ENCODE measurements at regions not wholly inside any gene's neighbourhood (a gene's known extent, or its start where the extent isn't known, plus 50 kb on each side); places are given as distances from the start of the nearest gene placed in this dataset.
"Not testable (repeated sequence)": the region's sequence is repeated elsewhere in the genome, so short reads cannot be mapped to it uniquely, and the experiment has no call there.

DNA sequence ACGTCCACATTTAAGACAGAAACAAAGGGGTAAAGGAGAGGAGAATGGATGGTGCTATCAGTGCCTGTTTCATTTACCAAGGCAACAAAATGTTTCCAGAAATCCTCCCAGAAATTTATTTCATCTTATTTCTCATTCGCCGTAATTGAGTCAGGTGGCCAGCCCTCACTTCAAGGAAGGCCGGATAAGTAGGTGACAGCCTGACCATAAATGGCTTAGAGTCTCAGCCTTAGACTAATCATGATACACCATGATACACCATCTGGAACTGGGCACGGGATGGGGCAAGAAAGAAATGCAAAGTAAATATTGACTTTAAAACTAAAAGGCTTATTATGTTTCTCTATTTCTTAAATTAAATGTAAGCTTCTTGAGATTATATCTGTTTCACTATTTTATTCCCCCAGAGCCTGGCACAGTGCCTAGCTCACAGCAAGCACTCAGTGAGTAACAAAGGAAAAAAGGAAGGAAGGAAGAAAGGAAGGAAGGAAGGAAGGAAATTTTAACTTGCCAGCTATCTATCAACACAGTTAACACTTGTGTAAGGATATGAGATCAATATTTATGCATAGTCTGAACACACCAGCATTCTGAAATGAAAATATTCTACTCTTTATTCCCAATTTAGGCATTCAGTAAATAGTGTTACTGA, 106.1 kb upstream of the FSCB start:
- H3K27me3 ChIP-seq (ENCODE audit: control insufficient read depth, insufficient read depth, low read length), result no peaks in the 10 kb centered on the region
- H3K27ac ChIP-seq (ENCODE audit: low read depth, low read length), result no peak overlapping the region
- H3K9me3 ChIP-seq (ENCODE audit: control insufficient read depth, insufficient read depth, low read depth, low read length), result no peaks in the 10 kb centered on the region
- no peaks in the 10 kb centered on the region for H3K36me3 ChIP-seq (ENCODE audit: control insufficient read depth, insufficient read depth, low read length)
- no peak overlapping the region for H3K9ac ChIP-seq (ENCODE audit: low read length)
- no peak overlapping the region for H3K4me3 ChIP-seq (ENCODE audit: low read depth, low read length)
- H3K4me1 ChIP-seq (ENCODE audit: control insufficient read depth, insufficient read depth, low read length), result no peaks in the 10 kb centered on the region; the same call in 1 of the 2 replicates

GRCh38 chr14:44612002-44612401, 104.9 kb upstream of the FSCB start:
- no peaks in the 10 kb centered on the region for H3K27me3 ChIP-seq (ENCODE audit: control insufficient read depth, insufficient read depth, low read length)
- no peaks in the 10 kb centered on the region for H3K36me3 ChIP-seq (ENCODE audit: control insufficient read depth, insufficient read depth, low read length)
- H3K4me1 ChIP-seq (ENCODE audit: control insufficient read depth, insufficient read depth, low read length), result no peaks in the 10 kb centered on the region; the same call in 1 of the 2 replicates
- H3K9me3 ChIP-seq (ENCODE audit: control insufficient read depth, insufficient read depth, low read depth, low read length), result no peaks in the 10 kb centered on the region
- no peak overlapping the region for H3K4me3 ChIP-seq (ENCODE audit: low read depth, low read length)
- no peak overlapping the region for H3K27ac ChIP-seq (ENCODE audit: low read depth, low read length)
- no peak overlapping the region for H3K9ac ChIP-seq (ENCODE audit: low read length)

DNA sequence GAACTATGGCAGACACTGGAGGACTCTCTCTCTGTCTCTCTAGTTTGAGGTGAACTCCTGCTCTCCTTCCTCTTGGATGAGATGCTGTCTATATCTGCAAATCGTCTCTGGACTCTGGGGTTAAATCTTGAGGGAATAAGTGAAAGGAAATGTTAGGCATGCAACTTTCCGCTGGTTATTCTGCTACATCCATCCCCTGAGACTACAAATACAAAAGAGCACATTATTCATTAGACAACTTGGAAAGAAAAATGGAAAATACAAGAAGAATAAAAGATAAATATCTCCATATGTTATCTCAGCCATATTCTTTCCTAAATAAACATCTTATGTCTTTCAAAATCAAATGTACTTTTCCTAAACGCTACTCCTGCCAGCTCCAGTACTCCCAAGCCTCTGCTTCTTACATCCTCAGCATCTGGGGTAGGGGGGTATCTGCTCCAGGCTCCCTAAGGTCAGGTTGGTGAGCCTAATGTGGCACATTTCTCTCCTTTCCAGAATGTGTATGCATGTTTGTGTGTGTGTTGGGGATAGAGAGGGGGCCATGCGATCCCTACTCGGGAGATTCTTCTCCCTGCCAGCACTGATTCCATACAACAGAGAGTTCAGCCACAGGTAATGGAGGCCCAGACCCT, 102.9 kb upstream of the FSCB start:
- Histone ChIP-seq H3K4me1 (ENCODE audit: control insufficient read depth, insufficient read depth, low read length) (no peaks in the 10 kb centered on the region), H3K36me3 (ENCODE audit: control insufficient read depth, insufficient read depth, low read length) (no peaks in the 10 kb centered on the region), H3K9ac (ENCODE audit: low read length) (no peak overlapping the region), H3K9me3 (ENCODE audit: control insufficient read depth, insufficient read depth, low read depth, low read length) (no peaks in the 10 kb centered on the region), H3K27me3 (ENCODE audit: control insufficient read depth, insufficient read depth, low read length) (no peaks in the 10 kb centered on the region), H3K4me3 (ENCODE audit: low read depth, low read length) (no peak overlapping the region), H3K27ac (ENCODE audit: low read depth, low read length) (no peak overlapping the region)

DNA sequence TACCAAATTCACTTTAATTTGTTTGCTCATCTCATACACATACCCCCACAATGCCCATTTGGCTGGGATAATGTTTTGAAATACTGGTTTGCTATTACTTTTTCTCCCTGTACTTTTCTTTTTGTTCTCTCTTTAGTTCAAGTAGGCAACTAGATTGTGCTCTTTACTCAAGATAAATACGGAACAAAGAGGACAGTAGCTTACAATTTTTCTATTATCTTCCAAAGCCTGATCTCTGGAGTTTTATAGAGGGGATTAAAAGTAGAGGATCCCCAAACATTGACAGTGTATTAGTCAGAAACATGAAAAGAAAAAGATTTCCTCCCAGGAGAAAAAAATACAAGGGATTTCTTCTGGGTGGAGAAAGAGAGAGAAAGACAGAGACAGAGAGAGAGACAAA, 102.1 kb upstream of the FSCB start:
- H3K27ac ChIP-seq (ENCODE audit: low read depth, low read length), result no peak overlapping the region
- no peak overlapping the region for H3K9ac ChIP-seq (ENCODE audit: low read length)
- H3K36me3 ChIP-seq (ENCODE audit: control insufficient read depth, insufficient read depth, low read length), result no peaks in the 10 kb centered on the region
- H3K27me3 ChIP-seq (ENCODE audit: control insufficient read depth, insufficient read depth, low read length), result no peaks in the 10 kb centered on the region
- no peak overlapping the region for H3K4me3 ChIP-seq (ENCODE audit: low read depth, low read length)
- H3K4me1 ChIP-seq (ENCODE audit: control insufficient read depth, insufficient read depth, low read length), result no peaks in the 10 kb centered on the region
- no peaks in the 10 kb centered on the region for H3K9me3 ChIP-seq (ENCODE audit: control insufficient read depth, insufficient read depth, low read depth, low read length)

- H3K36me3 ChIP-seq (ENCODE audit: control insufficient read depth, insufficient read depth, low read length), result no peaks in the 10 kb centered on the region
- no peak overlapping the region for H3K9ac ChIP-seq (ENCODE audit: low read length)
- no peak overlapping the region for H3K4me3 ChIP-seq (ENCODE audit: low read depth, low read length)
- H3K9me3 ChIP-seq (ENCODE audit: control insufficient read depth, insufficient read depth, low read depth, low read length), result no peaks in the 10 kb centered on the region
- H3K27ac ChIP-seq (ENCODE audit: low read depth, low read length), result no peak overlapping the region
- H3K27me3 ChIP-seq (ENCODE audit: control insufficient read depth, insufficient read depth, low read length), result no peaks in the 10 kb centered on the region
- H3K4me1 ChIP-seq (ENCODE audit: control insufficient read depth, insufficient read depth, low read length), result 0 out of 2 replicates have a peak, but pooled peaks cover 3% of the 10 kb centered on the region
Measured at GRCh38 chr14:44607701-44608100, 100.6 kb upstream of the FSCB start.

- Histone ChIP-seq H3K9ac (ENCODE audit: low read length) (no peak overlapping the region), H3K9me3 (ENCODE audit: control insufficient read depth, insufficient read depth, low read depth, low read length) (0 out of 2 replicates have a peak, but pooled peaks cover 4% of the 10 kb centered on the region), H3K27ac (ENCODE audit: low read depth, low read length) (no peak overlapping the region), H3K36me3 (ENCODE audit: control insufficient read depth, insufficient read depth, low read length) (no peaks in the 10 kb centered on the region), H3K27me3 (ENCODE audit: control insufficient read depth, insufficient read depth, low read length) (no peaks in the 10 kb centered on the region), H3K4me3 (ENCODE audit: low read depth, low read length) (no peak overlapping the region), H3K4me1 (ENCODE audit: control insufficient read depth, insufficient read depth, low read length) (0 out of 2 replicates have a peak, but pooled peaks cover 3% of the 10 kb centered on the region)
Measured at GRCh38 chr14:44606576-44606975, 99.5 kb upstream of the FSCB start.

GRCh38 chr14:44601266-44601665, 94.2 kb upstream of the FSCB start:
- H3K9me3 ChIP-seq (ENCODE audit: control insufficient read depth, insufficient read depth, low read depth, low read length); H3K36me3 ChIP-seq (ENCODE audit: control insufficient read depth, insufficient read depth, low read length): not testable (repeated sequence)

DNA sequence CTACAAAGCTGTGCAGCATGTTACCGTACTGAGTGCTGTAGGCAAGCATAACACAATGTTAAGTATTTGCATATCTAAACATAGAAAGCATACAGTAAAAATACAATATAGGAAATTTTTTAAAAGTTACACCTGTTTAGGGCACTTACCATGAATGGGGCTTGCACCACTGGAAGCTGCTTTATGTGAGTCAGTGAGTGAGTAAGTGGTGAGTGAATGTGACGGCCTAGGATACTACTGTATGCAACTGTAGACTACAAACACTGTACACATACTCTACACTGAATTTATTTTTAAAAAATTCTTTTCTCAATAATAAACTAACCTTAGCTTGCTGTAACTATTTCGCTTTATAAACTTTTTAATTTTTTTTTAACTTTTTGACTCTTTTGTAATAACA, 82.1 kb upstream of the FSCB start:
- Histone ChIP-seq H3K36me3 (ENCODE audit: control insufficient read depth, insufficient read depth, low read length) (no peaks in the 10 kb centered on the region), H3K4me3 (ENCODE audit: low read depth, low read length) (no peak overlapping the region), H3K9me3 (ENCODE audit: control insufficient read depth, insufficient read depth, low read depth, low read length) (no peaks in the 10 kb centered on the region), H3K9ac (ENCODE audit: low read length) (no peak overlapping the region), H3K27me3 (ENCODE audit: control insufficient read depth, insufficient read depth, low read length) (no peaks in the 10 kb centered on the region), H3K27ac (ENCODE audit: low read depth, low read length) (no peak overlapping the region), H3K4me1 (ENCODE audit: control insufficient read depth, insufficient read depth, low read length) (no peaks in the 10 kb centered on the region)

More at GRCh38 chr14:44601266-44601665, 94.2 kb upstream of the FSCB start:
- not testable (repeated sequence) for H3K27me3 ChIP-seq (ENCODE audit: control insufficient read depth, insufficient read depth, low read length); H3K4me3 ChIP-seq (ENCODE audit: low read depth, low read length); H3K9ac ChIP-seq (ENCODE audit: low read length); H3K4me1 ChIP-seq (ENCODE audit: control insufficient read depth, insufficient read depth, low read length); H3K27ac ChIP-seq (ENCODE audit: low read depth, low read length)

DNA sequence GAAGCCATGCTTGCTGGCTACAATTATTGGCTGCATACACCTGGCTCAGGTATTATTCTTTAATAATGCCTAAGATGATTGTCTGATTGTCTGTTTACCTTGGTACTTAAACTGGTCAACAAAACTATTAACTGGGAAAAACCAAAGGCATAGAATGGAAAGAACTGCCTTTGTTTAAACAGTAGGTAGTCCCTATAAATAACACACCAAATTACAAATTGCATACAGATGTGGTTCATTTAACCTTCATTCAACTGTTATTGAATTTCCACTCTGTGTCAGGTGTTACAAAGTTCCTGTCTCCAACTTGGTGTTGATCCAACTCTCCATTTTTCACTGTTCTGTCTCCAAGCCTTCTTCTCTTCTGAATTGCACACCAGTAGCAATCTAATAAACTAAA, 79.8 kb upstream of the FSCB start:
- H3K4me3 ChIP-seq (ENCODE audit: low read depth, low read length), result no peak overlapping the region
- no peak overlapping the region for H3K9ac ChIP-seq (ENCODE audit: low read length)
- no peak overlapping the region for H3K27ac ChIP-seq (ENCODE audit: low read depth, low read length)
- H3K36me3 ChIP-seq (ENCODE audit: control insufficient read depth, insufficient read depth, low read length), result no peaks in the 10 kb centered on the region
- no peaks in the 10 kb centered on the region for H3K27me3 ChIP-seq (ENCODE audit: control insufficient read depth, insufficient read depth, low read length)
- H3K9me3 ChIP-seq (ENCODE audit: control insufficient read depth, insufficient read depth, low read depth, low read length), result no peaks in the 10 kb centered on the region
- no peaks in the 10 kb centered on the region for H3K4me1 ChIP-seq (ENCODE audit: control insufficient read depth, insufficient read depth, low read length)

DNA sequence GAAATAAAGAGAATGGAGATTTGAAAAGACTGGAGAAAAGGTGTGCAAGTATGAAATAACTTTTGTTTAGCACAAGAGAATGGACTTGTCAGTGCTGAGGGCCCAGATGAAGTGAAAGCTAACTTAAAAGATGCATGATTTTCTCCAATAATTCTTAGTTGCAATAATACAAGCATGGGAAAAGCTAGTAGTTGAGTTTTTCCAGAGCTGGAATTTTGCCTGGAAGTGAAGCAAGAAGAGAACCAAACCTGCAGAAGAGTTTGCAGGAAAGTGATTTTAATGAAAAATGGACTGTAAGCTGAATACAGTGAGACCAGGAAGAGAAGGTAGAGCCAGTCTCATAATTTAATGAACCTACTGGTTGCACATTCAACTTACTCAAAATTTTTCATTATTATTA, 69.3 kb upstream of the FSCB start:
- Histone ChIP-seq H3K9ac (ENCODE audit: low read length) (no peak overlapping the region), H3K36me3 (ENCODE audit: control insufficient read depth, insufficient read depth, low read length) (no peaks in the 10 kb centered on the region), H3K9me3 (ENCODE audit: control insufficient read depth, insufficient read depth, low read depth, low read length) (peaks cover 2% of the 10 kb centered on the region; the same call in 1 of the 2 replicates), H3K4me1 (ENCODE audit: control insufficient read depth, insufficient read depth, low read length) (no peaks in the 10 kb centered on the region), H3K4me3 (ENCODE audit: low read depth, low read length) (no peak overlapping the region), H3K27me3 (ENCODE audit: control insufficient read depth, insufficient read depth, low read length) (no peaks in the 10 kb centered on the region), H3K27ac (ENCODE audit: low read depth, low read length) (no peak overlapping the region)

DNA sequence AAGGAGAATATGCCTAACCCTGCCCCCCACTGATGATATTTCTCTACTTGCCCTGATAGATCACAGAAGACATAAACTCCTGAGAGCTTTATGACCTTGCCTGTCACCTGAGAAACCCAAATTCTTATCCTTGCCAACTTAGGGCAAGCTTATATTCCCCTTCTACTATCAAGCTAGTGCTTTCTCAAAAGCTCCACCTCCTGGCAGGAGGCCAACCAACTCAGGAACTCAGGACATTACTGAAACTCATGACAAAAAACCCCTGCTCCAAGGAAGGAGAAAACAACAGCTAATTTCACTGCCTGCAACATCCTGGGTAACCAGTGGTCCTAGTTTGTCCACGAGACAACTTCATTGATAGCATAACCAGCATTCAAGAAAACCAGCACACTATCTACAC, 60.9 kb upstream of the FSCB start:
- Histone ChIP-seq H3K27me3 (ENCODE audit: control insufficient read depth, insufficient read depth, low read length) (no peaks in the 10 kb centered on the region), H3K36me3 (ENCODE audit: control insufficient read depth, insufficient read depth, low read length) (no peaks in the 10 kb centered on the region), H3K9me3 (ENCODE audit: control insufficient read depth, insufficient read depth, low read depth, low read length) (peaks cover 2% of the 10 kb centered on the region; the same call in 1 of the 2 replicates), H3K4me3 (ENCODE audit: low read depth, low read length) (no peak overlapping the region), H3K9ac (ENCODE audit: low read length) (no peak overlapping the region), H3K4me1 (ENCODE audit: control insufficient read depth, insufficient read depth, low read length) (no peaks in the 10 kb centered on the region), H3K27ac (ENCODE audit: low read depth, low read length) (no peak overlapping the region)

All from HUES6 (cell line).